GM12878 (cell line): ENCODE measurements at regions not wholly inside any gene's neighbourhood (a gene's known extent, or its start where the extent isn't known, plus 50 kb on each side); places are given as distances from the start of the nearest gene placed in this dataset.

Experiments
- ATAC-seq: fragments of 200-7000 bp; cut with Tn5 transposase; 3 replicates; pipeline ENCODE4 v1.9.1; 2020; ENCODE audit warnings: mild to moderate bottlenecking, moderate library complexity
- BruUV-seq: library from RNA; stranded (reverse); fragments of 400-500 nt; replicated peaks from 2 replicates; lab custom pipeline; 2021; lab: Mats Ljungman, UMichigan
- CTCF ChIA-PET: fragments of 300-600 bp; sonication (Branson Sonifier 250); formaldehyde crosslinking; extraction: SDS; loops from one replicate; lab custom pipeline; 2021; ENCODE audit warnings: inconsistent platforms; lab: Yijun Ruan, JAX
- POLR2A ChIA-PET: fragments of 350-600 bp; formaldehyde crosslinking; extraction: SDS; loops from one replicate; lab custom pipeline; 2021; ENCODE audit warnings: inconsistent platforms; lab: Charles Lee
- RAD21 ChIA-PET: fragments of 300-600 bp; sonication (Branson Sonifier 250); formaldehyde crosslinking; loops from one replicate; lab custom pipeline; 2023; ENCODE audit warnings: antibody characterized with exemption; ENCODE audit not compliant: unreplicated experiment; lab: Charles Lee
- SMC1A ChIA-PET: fragments of 300-600 bp; sonication (Branson Sonifier 250); formaldehyde crosslinking; loops from one replicate; lab custom pipeline; 2023; ENCODE audit not compliant: unreplicated experiment, uncharacterized antibody; lab: Charles Lee
- DNase-seq: peaks from one replicate; pipeline ENCODE4 v3.0.0-alpha.2; 2011; ENCODE audit warnings: low read depth, low spot score
- FAIRE-seq: peaks from 3 replicates; lab custom pipeline; 2011; peaks lifted over from hg19 to GRCh38; lab: Jason Lieb, UNC
- H2AFZ ChIP-seq: 2 replicates; pipeline ENCODE4 v1.6.0; 2011; ENCODE audit warnings: low read depth, low read length, control low read depth; ENCODE audit not compliant: control insufficient read depth
- H3K27ac ChIP-seq: 2 replicates; pipeline ENCODE4 v1.5.1; 2011; ENCODE audit warnings: control low read depth; ENCODE audit not compliant: control insufficient read depth, insufficient read depth
- H3K27me3 ChIP-seq, 2 experiments: replicated peaks in 1 of 2; 2 replicates each; pipeline versions ENCODE4 v1.6.0 to v1.6.1; 2011; ENCODE audit warnings: low read length in 1 of 2; ENCODE audit not compliant: control insufficient read depth in 2 of 2, insufficient read depth in 2 of 2
- H3K36me3 ChIP-seq, 2 experiments: 2 replicates each; pipeline ENCODE4 v1.5.1; 2011; ENCODE audit warnings: low read length in 1 of 2; ENCODE audit not compliant: control insufficient read depth in 2 of 2, insufficient read depth in 2 of 2
- H3K4me1 ChIP-seq: 2 replicates; pipeline ENCODE4 v1.6.1; 2011; ENCODE audit warnings: mild to moderate bottlenecking, low read length, moderate library complexity, mixed read lengths; ENCODE audit not compliant: control insufficient read depth, insufficient read depth
- H3K4me2 ChIP-seq: 2 replicates; pipeline ENCODE4 v1.6.0; 2011; ENCODE audit warnings: control low read depth; ENCODE audit not compliant: control insufficient read depth, insufficient read depth
- H3K4me3 ChIP-seq: fragments of 200-600 bp; sonication (generic); 2 replicates; pipeline ENCODE4 v1.5.1; 2016
- H3K79me2 ChIP-seq: 2 replicates; pipeline ENCODE4 v1.6.0; 2011; ENCODE audit warnings: low read length; ENCODE audit not compliant: control insufficient read depth, insufficient read depth
- H3K9ac ChIP-seq: 2 replicates; pipeline ENCODE4 v1.8.0; 2011; ENCODE audit warnings: low read length, control low read depth, mixed read lengths; ENCODE audit not compliant: control insufficient read depth, insufficient read depth
- H3K9me3 ChIP-seq: replicated peaks from 3 replicates; pipeline ENCODE4 v1.5.1; 2011; ENCODE audit warnings: mild to moderate bottlenecking, low read length; ENCODE audit not compliant: control insufficient read depth, insufficient read depth
- H4K20me1 ChIP-seq: 2 replicates; pipeline ENCODE4 v1.6.0; 2011; ENCODE audit not compliant: control insufficient read depth, insufficient read depth
- BRCA1 ChIP-seq: IDR thresholded peaks from 2 replicates; pipeline ENCODE4 v1.6.1; 2011; ENCODE audit warnings: low read depth, low read length, improper control_type of control experiment
- CHD2 ChIP-seq: IDR thresholded peaks from 2 replicates; pipeline ENCODE4 v1.6.1; 2011; ENCODE audit warnings: low read depth, low read length, improper control_type of control experiment, borderline replicate concordance
- GABPA ChIP-seq: IDR thresholded peaks from 2 replicates; pipeline ENCODE4 v1.6.1; 2014; ENCODE audit warnings: antibody characterized with exemption, low read depth, mild to moderate bottlenecking, inconsistent platforms
- NFYB ChIP-seq: IDR thresholded peaks from 2 replicates; pipeline ENCODE4 v1.6.1; 2011; ENCODE audit warnings: low read depth, mild to moderate bottlenecking, low read length, improper control_type of control experiment, moderate library complexity; ENCODE audit not compliant: insufficient read depth
- NR2C2 ChIP-seq: IDR thresholded peaks from 2 replicates; pipeline ENCODE4 v1.6.1; 2011; ENCODE audit warnings: borderline replicate concordance, low read depth; ENCODE audit not compliant: control insufficient read depth, insufficient read length
- POU2F2 ChIP-seq: IDR thresholded peaks from 3 replicates; pipeline ENCODE4 v1.6.1; 2011; ENCODE audit warnings: low read depth, mild to moderate bottlenecking, low read length, borderline replicate concordance
- SIN3A ChIP-seq: IDR thresholded peaks from 2 replicates; pipeline ENCODE4 v1.6.1; 2012; ENCODE audit warnings: low read depth, low read length, improper control_type of control experiment
- ZBED1 ChIP-seq: IDR thresholded peaks from 2 replicates; pipeline ENCODE4 v1.6.1; 2016; ENCODE audit warnings: borderline replicate concordance
- whole genome bisulfite sequencing: methylation state at CpG from one replicate; pipeline ENCODE4 v1.1.6; 2016; ENCODE audit warnings: low lambda C conversion rate; ENCODE audit not compliant: insufficient replicate concordance, insufficient coverage; ENCODE audit errors: missing lambda C conversion rate; 5-methylcytosine and 5-hydroxymethylcytosine counted together
- in situ Hi-C: fragments of 300-500 bp; cut with MboI; formaldehyde crosslinking; loops from 9 replicates; pipeline ENCODE4 v1.14.3; 2018; ENCODE audit warnings: mixed read lengths
- intact Hi-C: fragments of 100-400 bp; cut with micrococcal nuclease; formaldehyde crosslinking; loops from one replicate; pipeline ENCODE4 v1.14.2; 2022; ENCODE audit not compliant: unreplicated experiment
- TF ChIP-seq, protein P1 (sequence below): IDR thresholded peaks from 2 replicates; pipeline ENCODE4 v1.6.1; 2012; ENCODE audit warnings: low read length, inconsistent platforms
- TF ChIP-seq, protein P2 (sequence below): IDR thresholded peaks from 2 replicates; pipeline ENCODE4 v1.6.1; 2012; ENCODE audit warnings: low read depth, low read length, improper control_type of control experiment

DNA sequence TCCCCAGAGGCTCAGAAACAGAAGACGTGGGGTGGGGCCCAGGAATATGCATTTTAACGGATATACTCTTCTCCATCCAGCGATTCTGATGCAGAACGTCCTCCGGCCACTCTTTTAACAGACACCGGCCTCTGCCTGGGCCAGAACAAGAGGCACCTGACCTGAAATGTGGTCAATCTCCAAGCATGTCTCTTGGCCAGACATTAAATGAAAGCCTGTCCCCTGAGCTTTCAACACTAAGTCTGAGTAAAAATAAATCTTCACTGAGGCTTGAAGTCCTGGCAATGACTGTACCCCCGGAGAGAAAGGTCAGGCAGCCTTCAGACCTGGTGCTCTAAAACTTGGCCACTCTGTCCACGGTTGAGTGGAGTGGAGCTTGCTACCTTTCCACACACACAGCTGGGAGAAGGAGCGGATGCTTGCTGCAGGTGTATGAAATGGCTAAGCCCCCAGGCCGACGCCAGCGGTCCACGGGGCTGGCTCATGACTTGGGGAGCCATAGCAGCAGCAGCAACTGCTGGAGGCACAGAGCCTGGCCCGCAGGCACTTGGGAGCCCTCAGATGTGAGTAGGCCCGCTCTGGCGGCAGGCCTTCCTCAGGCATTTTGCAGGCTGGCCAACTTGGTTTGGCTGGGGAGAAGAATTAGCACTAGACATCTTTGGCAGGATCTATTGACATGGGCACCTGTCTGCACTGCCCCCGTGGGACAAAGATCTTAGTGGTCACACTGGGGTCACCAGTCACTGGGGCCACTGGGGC is 79.7 kb downstream of the TMEM17 start:
- SMC1A ChIA-PET: no interaction called here
- no peak for ATAC-seq
- CTCF ChIA-PET: interaction anchor here (0.7 kb wide), 1 partner anchor 510 kb away, joined by 3 read pairs; no protein-coding TSS in a partner anchor

More for the DNA sequence above, 79.7 kb downstream of the TMEM17 start:
- Histone ChIP-seq H3K27me3 (no peaks in the 10 kb centered on the region), H3K4me2 (no peak overlapping the region), H3K27ac (no peak overlapping the region), H3K36me3 (no peaks in the 10 kb centered on the region), H3K4me1 (no peaks in the 10 kb centered on the region), H3K4me3 (no peak overlapping the region), H3K79me2 (no peaks in the 10 kb centered on the region), H2AFZ (no peak overlapping the region), H3K9ac (no peak overlapping the region), H4K20me1 (no peaks in the 10 kb centered on the region), H3K9me3 (no peaks in the 10 kb centered on the region)
- TF ChIP-seq ZBED1 (no peak), BRCA1 (no peak), POU2F2 (no peak), SIN3A (no peak), NR2C2 (no peak), NFYB (no peak), CHD2 (no peak), GABPA (no peak)
- TF ChIP-seq, protein P1, sequence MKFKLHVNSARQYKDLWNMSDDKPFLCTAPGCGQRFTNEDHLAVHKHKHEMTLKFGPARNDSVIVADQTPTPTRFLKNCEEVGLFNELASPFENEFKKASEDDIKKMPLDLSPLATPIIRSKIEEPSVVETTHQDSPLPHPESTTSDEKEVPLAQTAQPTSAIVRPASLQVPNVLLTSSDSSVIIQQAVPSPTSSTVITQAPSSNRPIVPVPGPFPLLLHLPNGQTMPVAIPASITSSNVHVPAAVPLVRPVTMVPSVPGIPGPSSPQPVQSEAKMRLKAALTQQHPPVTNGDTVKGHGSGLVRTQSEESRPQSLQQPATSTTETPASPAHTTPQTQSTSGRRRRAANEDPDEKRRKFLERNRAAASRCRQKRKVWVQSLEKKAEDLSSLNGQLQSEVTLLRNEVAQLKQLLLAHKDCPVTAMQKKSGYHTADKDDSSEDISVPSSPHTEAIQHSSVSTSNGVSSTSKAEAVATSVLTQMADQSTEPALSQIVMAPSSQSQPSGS: no peak
- TF ChIP-seq, protein P2, sequence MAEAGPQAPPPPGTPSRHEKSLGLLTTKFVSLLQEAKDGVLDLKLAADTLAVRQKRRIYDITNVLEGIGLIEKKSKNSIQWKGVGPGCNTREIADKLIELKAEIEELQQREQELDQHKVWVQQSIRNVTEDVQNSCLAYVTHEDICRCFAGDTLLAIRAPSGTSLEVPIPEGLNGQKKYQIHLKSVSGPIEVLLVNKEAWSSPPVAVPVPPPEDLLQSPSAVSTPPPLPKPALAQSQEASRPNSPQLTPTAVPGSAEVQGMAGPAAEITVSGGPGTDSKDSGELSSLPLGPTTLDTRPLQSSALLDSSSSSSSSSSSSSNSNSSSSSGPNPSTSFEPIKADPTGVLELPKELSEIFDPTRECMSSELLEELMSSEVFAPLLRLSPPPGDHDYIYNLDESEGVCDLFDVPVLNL: no peak
- FAIRE-seq (no peak), DNase-seq (no peak)
- RAD21 ChIA-PET: interaction anchor here (0.6 kb wide), 1 partner anchor 29 kb away, joined by 5 read pairs; no protein-coding TSS in a partner anchor
- intact Hi-C loops (no loop called here), in situ Hi-C loops (no loop called here)
- WGBS: 75% methylated on average over 17 of the region's 17 CpGs
- no TSS peak for BruUV-seq
- POLR2A ChIA-PET: no interaction called here
